Activated CD8-positive, alpha-beta memory T cell treated with anti-CD3 and anti-CD28 coated beads, Interleukin-2, amount 10 ng/mL, durations not matched to agents 7 days and 5 days (primary cell): ENCODE measurements at regions not wholly inside any gene's neighbourhood (a gene's known extent, or its start where the extent isn't known, plus 50 kb on each side); places are given as distances from the start of the nearest gene placed in this dataset.
"Not testable (repeated sequence)": the region's sequence is repeated elsewhere in the genome, so short reads cannot be mapped to it uniquely, and the experiment has no call there.

Source experiments
- ATAC-seq: fragments of 150-1000 bp; cut with Tn5 transposase; one replicate; pipeline ENCODE4 v1.10.0; 2021; ENCODE audit warnings: moderate library complexity
- CTCF ChIA-PET: fragments of 350-600 bp; sonication (Branson Sonifier 250); formaldehyde crosslinking; loops from one replicate; lab custom pipeline; 2021; ENCODE audit warnings: antibody characterized with exemption; lab: Charles Lee
- DNase-seq: peaks from one replicate; pipeline ENCODE4 v3.0.0-alpha.2; 2020
- H3K27ac Mint-ChIP-seq: one replicate; pipeline ENCODE4 v1.8.0; 2021; ENCODE audit warnings: mild to moderate bottlenecking, mixed read lengths
- H3K27me3 Mint-ChIP-seq: one replicate; pipeline ENCODE4 v1.8.0; 2021; ENCODE audit warnings: mixed read lengths
- H3K36me3 Mint-ChIP-seq: one replicate; pipeline ENCODE4 v1.8.0; 2021; ENCODE audit warnings: mild to moderate bottlenecking, mixed read lengths
- H3K4me1 Mint-ChIP-seq: one replicate; pipeline ENCODE4 v1.8.0; 2021; ENCODE audit warnings: mixed read lengths
- H3K4me3 Mint-ChIP-seq: one replicate; pipeline ENCODE4 v1.8.0; 2021; ENCODE audit warnings: mild to moderate bottlenecking, moderate library complexity, mixed read lengths
- H3K9me3 Mint-ChIP-seq: one replicate; pipeline ENCODE4 v1.8.0; 2022; ENCODE audit warnings: low read depth, mixed read lengths

DNA sequence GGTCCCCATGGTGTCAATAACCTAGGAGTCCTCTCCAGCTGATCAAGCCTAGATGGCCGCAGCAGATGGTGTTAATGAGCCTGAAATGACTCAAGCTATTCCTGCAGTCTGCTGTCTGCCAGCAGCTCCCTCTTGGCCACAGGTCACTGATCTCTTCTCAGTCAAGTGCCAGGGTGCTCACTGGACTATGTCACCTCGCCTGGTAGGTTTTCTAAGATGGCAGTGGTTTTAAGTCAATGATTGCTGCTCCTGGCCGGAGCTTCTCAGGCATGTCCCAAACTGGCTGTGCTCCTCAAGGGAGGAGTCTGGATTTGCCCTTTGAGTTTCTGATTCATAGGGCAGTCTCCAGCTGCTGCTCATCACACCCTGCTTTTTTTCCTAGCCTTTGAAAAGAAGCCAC lies 58.6 kb upstream of the SHISA6 start:
- Mint-ChIP-seq H3K9me3 (peaks cover 5% of the 10 kb centered on the region), H3K27me3 (no peaks in the 10 kb centered on the region), H3K4me3 (no peak overlapping the region), H3K27ac (no peak overlapping the region), H3K4me1 (no peaks in the 10 kb centered on the region), H3K36me3 (no peaks in the 10 kb centered on the region)
- CTCF ChIA-PET, result no interaction called here
- ATAC-seq (no peak), DNase-seq (no peak)

DNA sequence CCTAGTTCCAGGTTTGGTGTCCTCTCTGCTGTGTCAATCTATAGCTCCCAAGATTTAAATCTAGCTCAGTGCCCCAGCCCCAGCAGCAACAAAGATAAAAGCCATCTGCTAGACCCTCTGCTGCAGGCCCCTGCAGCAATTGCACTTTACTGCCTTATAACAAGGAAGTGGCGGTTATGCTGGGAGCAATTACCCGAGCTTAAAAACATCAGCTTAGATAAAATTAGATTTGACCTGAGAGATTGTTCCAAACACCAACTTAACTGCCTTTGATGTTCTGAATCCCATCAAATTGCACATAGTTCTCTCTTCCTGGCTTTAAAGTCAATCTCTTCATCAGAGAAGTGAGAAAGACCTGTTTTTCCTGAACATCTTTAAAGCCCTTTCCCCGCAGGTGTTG lies 62.4 kb upstream of the SHISA6 start:
- no peaks in the 10 kb centered on the region for H3K27me3 Mint-ChIP-seq
- ATAC-seq (no peak), DNase-seq (no peak)
- H3K9me3 Mint-ChIP-seq, result peaks cover 11% of the 10 kb centered on the region
- no peaks in the 10 kb centered on the region for H3K36me3 Mint-ChIP-seq
- no peaks in the 10 kb centered on the region for H3K4me1 Mint-ChIP-seq
- H3K4me3 Mint-ChIP-seq, result no peak overlapping the region
- CTCF ChIA-PET, result no interaction called here
- no peak overlapping the region for H3K27ac Mint-ChIP-seq

DNA sequence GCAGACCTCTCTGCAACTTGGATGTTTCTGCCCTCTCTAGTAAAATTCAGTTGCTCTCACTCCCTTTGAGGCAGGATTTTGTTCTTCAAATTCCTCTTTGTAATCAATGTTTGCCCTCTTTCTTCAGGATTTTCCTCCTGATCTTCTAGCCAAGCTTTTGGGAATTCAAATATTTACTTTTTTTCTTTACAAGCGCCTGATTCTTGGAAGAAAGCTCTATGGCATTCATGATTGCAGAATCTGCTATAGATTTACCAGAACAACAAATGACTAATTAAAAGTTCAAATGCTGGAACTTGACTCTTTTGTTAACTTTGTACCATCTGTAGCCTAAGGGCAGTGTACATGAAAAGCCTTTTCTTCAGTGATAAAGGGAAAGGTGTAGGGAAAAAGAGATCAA lies 63.7 kb upstream of the SHISA6 start:
- Mint-ChIP-seq H3K9me3 (peaks cover 9% of the 10 kb centered on the region), H3K4me3 (no peak overlapping the region)
- no peak for ATAC-seq

DNA sequence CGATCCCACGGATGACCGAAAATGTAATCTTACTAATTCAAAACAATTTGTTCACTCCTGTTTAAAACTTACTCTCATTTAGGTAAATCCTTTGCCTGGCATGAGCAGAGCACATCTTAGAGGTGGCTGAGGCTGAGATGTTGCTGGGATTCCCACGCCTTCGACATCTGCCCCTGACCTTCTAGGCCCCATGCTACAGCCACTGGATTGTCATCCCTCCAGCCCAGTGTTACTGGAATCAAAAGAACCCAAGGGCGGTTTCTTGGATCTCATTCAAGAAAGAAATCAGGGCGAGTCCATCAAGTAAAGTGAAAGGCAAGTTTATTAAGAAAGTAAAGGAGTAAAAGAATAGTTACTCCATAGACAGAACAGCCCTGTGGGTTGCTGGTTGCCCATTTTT lies 64.5 kb upstream of the SHISA6 start:
- Mint-ChIP-seq H3K4me1 (no peaks in the 10 kb centered on the region), H3K36me3 (no peaks in the 10 kb centered on the region), H3K27me3 (no peaks in the 10 kb centered on the region), H3K4me3 (no peak overlapping the region), H3K9me3 (peaks cover 11% of the 10 kb centered on the region), H3K27ac (no peak overlapping the region)
- no peak for DNase-seq
- ATAC-seq, result no peak
- CTCF ChIA-PET, result no interaction called here

More for the DNA sequence above, 63.7 kb upstream of the SHISA6 start:
- Mint-ChIP-seq H3K27ac (no peak overlapping the region), H3K4me1 (no peaks in the 10 kb centered on the region), H3K27me3 (no peaks in the 10 kb centered on the region), H3K36me3 (no peaks in the 10 kb centered on the region)
- CTCF ChIA-PET, result no interaction called here
- DNase-seq, result no peak

DNA sequence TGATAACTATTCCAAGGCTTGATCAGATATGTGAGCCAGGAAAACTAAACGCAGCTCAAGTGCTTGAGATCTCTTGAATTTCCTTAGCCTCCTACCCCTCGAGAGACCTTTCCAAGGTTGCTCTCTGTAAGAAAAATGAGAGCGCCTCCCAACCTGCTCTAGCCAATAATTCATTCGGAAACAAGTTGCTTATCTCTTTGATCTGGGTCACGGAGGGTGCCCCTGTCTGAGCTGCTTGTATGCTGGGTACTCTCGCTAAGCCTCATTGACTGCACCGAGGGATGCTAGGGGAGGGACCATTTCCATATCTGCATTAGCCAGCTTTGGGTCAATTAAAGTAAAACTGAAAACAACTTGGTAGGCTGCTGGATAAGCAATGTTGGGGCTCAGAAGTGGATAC lies 70.1 kb upstream of the SHISA6 start:
- Mint-ChIP-seq H3K27me3 (no peaks in the 10 kb centered on the region), H3K36me3 (no peaks in the 10 kb centered on the region), H3K9me3 (peaks cover 16% of the 10 kb centered on the region), H3K4me3 (no peak overlapping the region), H3K4me1 (no peaks in the 10 kb centered on the region), H3K27ac (no peak overlapping the region)
- no peak for DNase-seq
- CTCF ChIA-PET, result no interaction called here
- no peak for ATAC-seq

DNA sequence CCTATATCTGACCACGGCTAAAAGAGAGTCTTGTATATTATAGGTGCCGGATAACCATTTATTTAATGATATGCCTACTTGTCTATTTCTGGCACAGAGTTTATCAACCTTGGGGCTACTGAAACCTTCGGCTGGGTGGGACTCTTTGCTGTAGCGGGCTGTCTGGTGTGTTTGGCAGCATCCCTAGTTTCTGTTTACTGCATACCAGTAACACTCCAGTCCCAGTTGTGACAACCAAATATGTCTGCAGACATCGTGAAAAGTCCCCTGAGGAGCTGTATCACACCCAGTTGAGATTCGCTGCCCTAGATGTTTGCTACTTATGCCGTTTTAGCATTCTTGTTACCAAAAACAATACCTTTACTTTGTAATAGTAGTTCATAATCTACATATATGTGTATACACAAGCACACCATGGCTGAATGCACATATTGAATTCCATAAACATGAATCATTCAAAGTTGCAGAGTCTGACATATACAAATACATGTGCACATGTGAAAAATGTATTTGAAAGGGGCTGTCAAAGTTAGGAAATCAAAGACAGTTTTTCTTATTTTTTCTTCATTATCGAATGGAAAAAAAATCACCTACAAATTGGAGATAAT lies 89.1 kb upstream of the SHISA6 start:
- ATAC-seq (no peak), DNase-seq (no peak)
- no peaks in the 10 kb centered on the region for H3K36me3 Mint-ChIP-seq
- CTCF ChIA-PET, result no interaction called here
- no peak overlapping the region for H3K27ac Mint-ChIP-seq
- H3K9me3 Mint-ChIP-seq, result peaks cover 14% of the 10 kb centered on the region
- H3K4me1 Mint-ChIP-seq, result no peaks in the 10 kb centered on the region
- H3K4me3 Mint-ChIP-seq, result no peak overlapping the region
- H3K27me3 Mint-ChIP-seq, result no peaks in the 10 kb centered on the region

DNA sequence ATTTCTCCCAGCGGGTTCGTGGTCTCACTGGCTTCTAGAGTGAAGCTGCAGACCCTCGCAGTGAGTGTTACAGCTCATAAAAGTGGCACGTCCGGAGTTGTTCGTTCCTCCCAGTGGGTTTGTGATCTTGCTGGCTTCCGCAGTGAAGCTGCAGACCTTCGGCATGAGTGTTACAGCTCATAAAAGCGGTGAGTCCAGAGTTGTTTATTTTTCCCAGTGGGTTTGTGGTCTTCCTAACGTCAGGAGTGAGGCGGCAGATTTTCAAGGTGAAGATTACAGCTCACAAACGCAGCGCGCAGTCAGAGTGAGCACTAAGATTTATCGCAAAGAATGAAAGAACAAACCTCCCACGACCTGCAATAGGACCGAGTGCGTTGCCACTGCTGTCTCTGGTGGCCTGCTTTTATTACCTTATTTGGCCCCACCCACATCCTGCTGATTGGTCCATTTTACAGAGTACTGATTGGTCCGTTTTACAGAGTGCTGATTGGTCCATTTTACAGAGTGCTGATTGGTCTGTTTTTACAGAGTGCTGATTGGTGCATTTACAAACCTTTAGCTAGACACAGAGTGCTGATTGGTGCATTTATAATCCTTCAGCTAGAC lies 90.0 kb upstream of the SHISA6 start:
- CTCF ChIA-PET, H3K27me3 Mint-ChIP-seq, H3K36me3 Mint-ChIP-seq, DNase-seq, H3K27ac Mint-ChIP-seq, ATAC-seq, H3K4me3 Mint-ChIP-seq, H3K4me1 Mint-ChIP-seq: not testable (repeated sequence)
- H3K9me3 Mint-ChIP-seq, result peaks cover 14% of the 10 kb centered on the region

DNA sequence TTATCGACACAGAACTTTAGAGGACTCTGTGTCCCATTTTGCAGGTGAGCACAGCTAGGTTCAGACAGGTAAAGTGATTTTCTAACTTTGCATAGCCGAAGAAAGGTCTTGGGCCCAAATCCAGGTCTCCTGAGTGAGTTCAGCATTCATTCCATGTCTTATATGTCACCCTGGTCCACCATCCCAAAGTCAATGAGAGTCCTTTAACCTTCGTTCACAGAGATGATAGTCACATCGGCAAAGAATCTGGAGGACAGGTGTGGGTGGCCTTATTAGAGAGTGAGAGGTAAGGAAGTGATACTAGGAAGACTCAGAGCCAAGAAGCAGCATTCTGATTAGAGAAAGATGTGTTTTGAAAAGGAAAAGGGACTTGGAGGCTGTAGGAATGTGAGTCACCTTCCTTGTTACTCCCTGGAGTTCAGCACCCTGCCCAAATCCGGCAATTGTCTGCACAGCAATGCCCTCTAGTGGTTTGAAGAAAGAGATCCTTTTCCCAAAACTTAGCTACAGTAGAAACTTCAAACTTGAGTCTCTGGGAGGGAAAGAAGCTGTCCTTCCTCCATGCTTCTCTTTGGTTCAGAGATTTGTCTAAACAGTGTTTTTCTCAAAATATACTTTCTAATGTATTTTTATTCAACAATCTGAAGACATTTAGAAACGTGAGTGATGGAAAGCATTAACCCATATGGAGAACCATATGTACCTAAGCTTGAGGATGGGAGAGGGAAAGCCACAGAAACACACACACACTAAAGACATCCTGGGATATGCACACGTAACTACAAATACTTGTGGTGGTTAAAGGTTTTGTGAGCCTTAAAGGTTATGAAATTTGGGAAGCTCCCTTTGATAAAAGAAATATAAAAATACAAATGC lies 96.4 kb upstream of the SHISA6 start:
- Mint-ChIP-seq H3K27ac (no peak overlapping the region), H3K4me1 (no peaks in the 10 kb centered on the region), H3K9me3 (peaks cover 7% of the 10 kb centered on the region), H3K36me3 (no peaks in the 10 kb centered on the region), H3K27me3 (no peaks in the 10 kb centered on the region), H3K4me3 (no peak overlapping the region)
- CTCF ChIA-PET, result interaction anchor here (0.7 to 2.7 kb wide), 2 partner anchors 12 to 268 kb away, joined by 3 to 14 read pairs; no protein-coding TSS in a partner anchor
- ATAC-seq (no peak), DNase-seq (no peak)

DNA sequence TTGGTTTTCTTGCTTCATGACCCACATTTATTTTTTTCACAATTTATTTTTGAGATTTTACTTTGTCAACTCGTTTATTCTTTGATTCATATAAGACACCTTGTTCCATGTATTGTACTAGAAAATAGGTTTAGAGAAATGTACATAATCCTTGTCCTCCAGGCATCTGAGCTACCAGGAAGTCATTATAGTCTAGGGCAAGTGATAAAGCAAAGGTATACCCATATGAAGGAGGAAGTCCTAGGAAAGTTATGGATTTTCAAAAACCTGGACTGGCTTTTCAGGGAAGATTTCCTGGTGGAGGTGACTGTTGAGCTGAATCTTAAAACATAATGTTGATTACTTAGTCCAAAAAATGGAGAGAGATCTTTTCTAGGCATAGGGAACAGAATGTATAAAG lies 98.8 kb upstream of the SHISA6 start:
- Mint-ChIP-seq H3K36me3 (no peaks in the 10 kb centered on the region), H3K4me3 (no peak overlapping the region), H3K9me3 (peaks cover 4% of the 10 kb centered on the region), H3K4me1 (no peaks in the 10 kb centered on the region), H3K27me3 (no peaks in the 10 kb centered on the region), H3K27ac (no peak overlapping the region)
- CTCF ChIA-PET, result no interaction called here
- DNase-seq (no peak), ATAC-seq (no peak)

DNA sequence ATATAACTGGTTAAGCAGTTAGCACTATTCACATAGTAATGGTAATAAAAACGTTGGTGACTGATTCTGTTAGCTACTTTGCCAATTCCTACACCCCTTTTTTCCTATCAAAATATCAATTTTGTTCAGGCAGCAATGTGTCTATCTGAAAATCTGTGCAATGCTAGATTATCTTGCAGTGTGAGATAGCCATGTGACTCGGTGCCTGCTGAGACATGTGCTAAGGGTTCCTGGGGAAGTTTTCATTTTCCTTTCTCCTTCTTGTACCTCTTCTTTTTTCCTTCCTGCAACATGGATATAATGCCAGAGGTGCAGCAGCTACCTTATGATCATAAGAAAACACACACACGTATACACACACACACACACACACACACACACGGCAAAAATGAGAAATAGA lies 100.5 kb upstream of the SHISA6 start:
- H3K4me1 Mint-ChIP-seq, result no peaks in the 10 kb centered on the region
- no peak overlapping the region for H3K27ac Mint-ChIP-seq
- ATAC-seq (no peak), DNase-seq (no peak)
- H3K9me3 Mint-ChIP-seq, result peaks cover 4% of the 10 kb centered on the region
- no peaks in the 10 kb centered on the region for H3K27me3 Mint-ChIP-seq
- CTCF ChIA-PET, result no interaction called here
- H3K36me3 Mint-ChIP-seq, result no peaks in the 10 kb centered on the region
- no peak overlapping the region for H3K4me3 Mint-ChIP-seq

DNA sequence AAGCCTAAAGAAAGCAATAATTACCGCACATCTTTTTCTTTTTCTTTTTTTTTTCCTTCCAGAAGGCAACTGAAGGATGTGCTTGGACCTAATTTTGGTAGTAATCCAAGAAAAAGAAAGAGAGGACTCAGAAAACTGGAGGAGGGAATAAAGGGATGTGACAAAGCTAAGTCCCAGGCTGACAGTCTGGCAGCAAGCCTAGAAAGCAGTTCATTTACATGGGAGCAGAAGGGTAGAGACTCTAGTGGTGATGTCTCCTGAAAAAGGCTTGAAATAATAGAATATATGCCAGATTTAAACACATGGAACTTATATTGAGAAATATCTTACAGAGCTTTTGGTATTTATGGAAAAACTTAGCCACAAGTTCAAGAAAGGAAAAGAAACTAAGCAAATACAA lies 101.0 kb upstream of the SHISA6 start:
- no peak overlapping the region for H3K4me3 Mint-ChIP-seq
- no peak overlapping the region for H3K27ac Mint-ChIP-seq
- H3K9me3 Mint-ChIP-seq, result peaks cover 4% of the 10 kb centered on the region
- H3K27me3 Mint-ChIP-seq, result no peaks in the 10 kb centered on the region
- DNase-seq (no peak), ATAC-seq (no peak)
- CTCF ChIA-PET, result no interaction called here
- H3K4me1 Mint-ChIP-seq, result no peaks in the 10 kb centered on the region
- no peaks in the 10 kb centered on the region for H3K36me3 Mint-ChIP-seq

DNA sequence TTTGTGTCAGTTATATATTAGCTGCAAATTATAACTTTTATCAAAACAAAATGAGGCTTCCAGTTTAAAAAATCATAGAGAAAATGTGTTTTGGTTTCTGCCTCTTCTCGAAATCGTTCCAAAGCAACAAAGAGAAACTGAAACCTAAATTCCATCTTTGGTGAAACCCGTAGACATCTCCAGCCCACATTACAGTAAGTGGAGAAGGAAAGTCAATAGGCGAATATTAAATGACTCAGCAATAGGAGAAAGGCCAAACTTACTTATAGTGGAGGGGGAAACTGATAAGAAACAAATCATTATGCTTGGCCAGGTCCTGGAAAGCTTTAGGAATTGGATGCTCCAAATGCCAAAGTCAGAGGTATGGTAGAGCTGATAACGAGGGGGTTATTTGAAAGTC lies 103.0 kb upstream of the SHISA6 start:
- no peaks in the 10 kb centered on the region for H3K36me3 Mint-ChIP-seq
- ATAC-seq (no peak), DNase-seq (no peak)
- no peak overlapping the region for H3K4me3 Mint-ChIP-seq
- CTCF ChIA-PET, result no interaction called here
- H3K27ac Mint-ChIP-seq, result no peak overlapping the region
- no peaks in the 10 kb centered on the region for H3K4me1 Mint-ChIP-seq
- H3K9me3 Mint-ChIP-seq, result peaks cover 6% of the 10 kb centered on the region
- H3K27me3 Mint-ChIP-seq, result no peaks in the 10 kb centered on the region

DNA sequence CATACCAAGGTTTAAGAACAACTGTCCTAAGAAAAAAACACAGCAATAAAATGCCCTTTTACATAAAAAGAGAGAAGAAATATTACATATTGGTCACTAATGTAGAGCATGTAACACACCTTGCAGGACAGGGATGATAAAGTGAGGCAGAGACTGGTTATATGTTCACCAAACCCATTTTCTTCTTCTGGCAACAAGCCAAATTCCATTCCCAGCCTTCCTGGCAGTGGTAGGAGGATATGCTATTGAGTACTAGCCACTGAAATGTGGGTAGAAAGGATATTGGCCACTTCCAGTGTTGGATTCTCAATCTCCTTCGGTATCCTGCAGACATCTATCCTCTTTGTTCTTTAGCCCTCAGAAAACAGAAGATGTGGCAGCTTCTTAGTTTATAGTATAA lies 105.2 kb upstream of the SHISA6 start:
- Mint-ChIP-seq H3K27me3 (no peaks in the 10 kb centered on the region), H3K9me3 (peaks cover 6% of the 10 kb centered on the region), H3K36me3 (no peaks in the 10 kb centered on the region), H3K4me3 (no peak overlapping the region), H3K4me1 (no peaks in the 10 kb centered on the region), H3K27ac (no peak overlapping the region)
- DNase-seq, result no peak
- CTCF ChIA-PET, result no interaction called here
- no peak for ATAC-seq

DNA sequence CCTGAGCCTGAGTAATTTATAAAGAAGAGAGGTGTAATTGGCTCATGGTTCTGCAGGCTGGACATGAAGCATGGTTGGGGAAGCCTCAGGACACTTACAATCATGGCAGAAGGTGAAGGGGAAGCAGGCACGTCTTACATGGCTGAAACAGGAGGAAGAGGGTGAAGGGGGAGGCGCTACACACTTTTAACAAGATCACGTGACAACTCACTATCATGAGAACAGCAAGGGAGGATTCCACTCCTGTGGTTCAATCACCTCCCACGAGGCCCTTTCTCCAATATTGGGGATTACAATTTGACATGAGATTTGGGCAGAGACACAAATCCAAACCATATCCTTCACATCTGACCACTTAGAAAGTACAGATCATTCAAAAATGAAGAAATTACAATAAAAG lies 110.6 kb upstream of the SHISA6 start:
- no peak overlapping the region for H3K27ac Mint-ChIP-seq
- no peaks in the 10 kb centered on the region for H3K27me3 Mint-ChIP-seq
- ATAC-seq (no peak), DNase-seq (no peak)
- peaks cover 4% of the 10 kb centered on the region for H3K9me3 Mint-ChIP-seq
- no peaks in the 10 kb centered on the region for H3K36me3 Mint-ChIP-seq
- no peaks in the 10 kb centered on the region for H3K4me1 Mint-ChIP-seq
- CTCF ChIA-PET, result no interaction called here
- H3K4me3 Mint-ChIP-seq, result no peak overlapping the region
